ENCODE measurements at regions not wholly inside any gene's neighbourhood (a gene's known extent, or its start where the extent isn't known, plus 50 kb on each side); places are given as distances from the start of the nearest gene placed in this dataset.

DNA sequence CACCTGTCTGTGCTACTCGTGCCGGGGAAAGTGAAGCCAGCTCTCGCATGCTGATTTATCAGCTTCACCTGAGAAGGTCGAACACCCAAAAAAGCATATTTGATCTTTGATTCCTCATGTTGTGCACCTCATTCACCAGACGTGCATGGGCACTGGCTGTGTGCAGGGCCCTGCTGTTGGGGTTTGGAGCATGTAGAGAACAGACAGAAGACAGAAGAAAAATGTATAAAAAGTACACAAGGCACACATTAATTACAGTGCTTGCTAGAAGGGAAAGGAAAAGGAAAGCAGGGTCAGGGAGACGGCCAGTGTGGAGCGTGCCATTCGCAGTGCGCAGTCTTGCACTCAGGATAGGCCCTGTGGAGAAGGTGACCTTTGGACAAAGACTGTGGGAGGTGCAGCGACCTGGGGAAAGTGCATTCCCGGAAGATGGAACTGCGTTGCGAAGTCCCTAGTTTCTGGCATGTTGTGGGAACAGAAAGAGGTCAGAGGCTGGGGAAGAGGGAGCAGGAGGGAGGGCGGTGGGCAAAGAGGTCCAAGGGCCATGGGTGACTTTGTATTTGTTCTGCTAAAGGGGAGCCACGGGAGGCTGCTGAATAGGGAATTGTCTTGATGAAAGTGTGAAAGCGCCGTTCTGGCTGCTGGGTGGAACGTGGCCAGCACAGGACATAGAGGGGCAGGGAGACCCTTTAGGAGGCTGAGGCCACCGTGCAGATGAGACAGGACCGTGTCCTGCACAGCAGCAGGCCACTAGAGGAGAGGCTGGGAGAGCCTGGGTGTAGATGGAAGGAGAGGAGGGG is 232.8 kb downstream of the GLRX3 start:
- DNase-seq = no peak
- H3K9me3 ChIP-seq = no peaks in the 10 kb centered on the region
- no peak overlapping the region for H3K27ac ChIP-seq
- TF ChIP-seq POLR2A (IDR thresholded peaks at IDR 0.05) = no peak
- TF ChIP-seq, protein P1, sequence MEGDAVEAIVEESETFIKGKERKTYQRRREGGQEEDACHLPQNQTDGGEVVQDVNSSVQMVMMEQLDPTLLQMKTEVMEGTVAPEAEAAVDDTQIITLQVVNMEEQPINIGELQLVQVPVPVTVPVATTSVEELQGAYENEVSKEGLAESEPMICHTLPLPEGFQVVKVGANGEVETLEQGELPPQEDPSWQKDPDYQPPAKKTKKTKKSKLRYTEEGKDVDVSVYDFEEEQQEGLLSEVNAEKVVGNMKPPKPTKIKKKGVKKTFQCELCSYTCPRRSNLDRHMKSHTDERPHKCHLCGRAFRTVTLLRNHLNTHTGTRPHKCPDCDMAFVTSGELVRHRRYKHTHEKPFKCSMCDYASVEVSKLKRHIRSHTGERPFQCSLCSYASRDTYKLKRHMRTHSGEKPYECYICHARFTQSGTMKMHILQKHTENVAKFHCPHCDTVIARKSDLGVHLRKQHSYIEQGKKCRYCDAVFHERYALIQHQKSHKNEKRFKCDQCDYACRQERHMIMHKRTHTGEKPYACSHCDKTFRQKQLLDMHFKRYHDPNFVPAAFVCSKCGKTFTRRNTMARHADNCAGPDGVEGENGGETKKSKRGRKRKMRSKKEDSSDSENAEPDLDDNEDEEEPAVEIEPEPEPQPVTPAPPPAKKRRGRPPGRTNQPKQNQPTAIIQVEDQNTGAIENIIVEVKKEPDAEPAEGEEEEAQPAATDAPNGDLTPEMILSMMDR (IDR thresholded peaks at IDR 0.05) = no peak
- H3K4me1 ChIP-seq = no peaks in the 10 kb centered on the region
- H3K27me3 ChIP-seq = no peaks in the 10 kb centered on the region
- no peaks in the 10 kb centered on the region for H3K36me3 ChIP-seq
- no peak overlapping the region for H3K4me3 ChIP-seq

DNA sequence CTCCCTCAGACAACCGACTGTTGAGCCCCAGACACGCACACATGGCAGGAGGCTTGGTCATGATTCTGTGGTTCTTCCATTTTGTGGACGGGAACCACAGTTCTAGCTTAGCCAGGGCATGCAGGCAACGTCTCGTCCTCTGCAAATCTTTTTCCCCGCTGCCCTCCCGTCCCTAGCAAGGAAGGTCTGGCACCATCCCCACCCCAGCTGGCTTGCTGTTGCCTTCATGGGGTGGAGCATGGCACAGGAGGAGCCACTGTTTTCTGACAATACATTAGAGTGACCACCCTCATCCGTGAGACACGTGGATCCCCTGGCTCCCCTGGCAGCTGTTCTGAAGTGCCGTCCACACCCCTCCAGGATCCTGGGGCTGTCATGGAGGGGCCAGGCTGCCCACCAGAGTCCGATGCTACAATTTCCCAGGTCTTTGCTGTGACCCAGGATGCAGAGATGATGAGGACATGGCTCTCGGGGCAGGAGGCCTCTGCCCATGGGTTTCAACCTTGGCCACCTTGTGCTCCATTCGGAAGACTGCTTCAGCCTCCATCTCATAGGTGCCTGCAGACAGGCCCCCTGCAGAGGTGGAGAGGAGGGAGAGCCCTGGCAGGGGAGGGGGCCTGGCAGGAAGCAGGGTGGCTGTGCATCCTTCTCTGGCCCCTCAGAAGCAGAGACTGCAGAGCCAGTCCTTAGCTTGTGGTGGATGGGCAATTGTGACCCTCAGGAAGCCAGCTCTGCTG is 233.6 kb downstream of the GLRX3 start:
- no peaks in the 10 kb centered on the region for H3K27me3 ChIP-seq
- H3K9me3 ChIP-seq = no peaks in the 10 kb centered on the region
- no peak overlapping the region for H3K27ac ChIP-seq
- DNase-seq = no peak
- TF ChIP-seq, protein P1 (IDR thresholded peaks at IDR 0.05) = no peak
- no peak for TF ChIP-seq POLR2A (IDR thresholded peaks at IDR 0.05)
- H3K4me1 ChIP-seq = no peaks in the 10 kb centered on the region
- H3K4me3 ChIP-seq = no peak overlapping the region
- no peaks in the 10 kb centered on the region for H3K36me3 ChIP-seq

DNA sequence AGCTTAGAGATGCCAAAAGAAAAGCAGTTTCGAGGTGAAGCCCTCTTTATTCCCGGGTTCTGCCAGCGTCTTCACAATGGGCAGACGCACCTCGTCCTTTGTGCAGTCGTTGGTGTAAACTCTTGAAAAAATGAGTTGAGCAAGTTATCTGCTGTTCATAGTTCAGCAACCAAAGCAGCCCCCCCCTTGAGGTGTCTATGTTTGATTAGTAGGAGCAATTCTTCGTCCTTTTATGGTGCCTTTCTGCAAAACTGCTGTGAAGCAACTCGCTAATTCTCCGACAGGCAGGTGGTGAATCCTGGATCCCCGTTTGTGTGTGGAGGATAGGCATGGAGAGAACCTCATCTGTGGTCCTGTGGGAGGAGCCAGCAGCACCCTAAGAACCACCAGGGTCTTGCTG is 234.5 kb downstream of the GLRX3 start:
- H3K4me3 ChIP-seq = no peak overlapping the region
- DNase-seq = no peak
- TF ChIP-seq, protein P1 (IDR thresholded peaks at IDR 0.05) = no peak
- H3K36me3 ChIP-seq = no peaks in the 10 kb centered on the region
- no peaks in the 10 kb centered on the region for H3K27me3 ChIP-seq
- no peaks in the 10 kb centered on the region for H3K9me3 ChIP-seq
- no peak overlapping the region for H3K27ac ChIP-seq
- H3K4me1 ChIP-seq = no peaks in the 10 kb centered on the region

DNA sequence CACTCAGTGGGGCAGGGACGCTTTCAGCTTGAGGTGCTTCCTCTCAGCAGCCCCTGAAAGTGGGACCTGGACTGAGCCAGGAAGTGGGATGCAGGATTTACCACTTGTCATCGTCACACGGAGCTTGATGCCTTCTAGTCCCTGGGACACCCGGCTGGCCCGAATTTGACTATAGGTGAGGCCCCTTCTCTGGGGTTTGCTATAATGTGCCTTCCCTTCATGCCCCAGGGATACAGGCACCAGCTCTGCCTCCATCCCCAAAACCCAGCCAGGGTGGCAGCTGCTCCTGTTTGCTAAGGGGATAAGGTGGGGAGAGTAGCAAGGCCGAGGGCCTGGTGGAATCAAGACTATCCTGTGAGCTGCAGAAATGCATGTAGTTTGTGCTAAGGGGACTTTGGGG is 235.0 kb downstream of the GLRX3 start:
- H3K36me3 ChIP-seq = no peaks in the 10 kb centered on the region
- no peaks in the 10 kb centered on the region for H3K9me3 ChIP-seq
- H3K27me3 ChIP-seq = no peaks in the 10 kb centered on the region
- no peak overlapping the region for H3K27ac ChIP-seq
- no peak for DNase-seq
- H3K4me3 ChIP-seq = no peak overlapping the region
- no peaks in the 10 kb centered on the region for H3K4me1 ChIP-seq
- TF ChIP-seq, protein P1 (IDR thresholded peaks at IDR 0.05) = no peak
- no peak for TF ChIP-seq POLR2A (IDR thresholded peaks at IDR 0.05)

DNA sequence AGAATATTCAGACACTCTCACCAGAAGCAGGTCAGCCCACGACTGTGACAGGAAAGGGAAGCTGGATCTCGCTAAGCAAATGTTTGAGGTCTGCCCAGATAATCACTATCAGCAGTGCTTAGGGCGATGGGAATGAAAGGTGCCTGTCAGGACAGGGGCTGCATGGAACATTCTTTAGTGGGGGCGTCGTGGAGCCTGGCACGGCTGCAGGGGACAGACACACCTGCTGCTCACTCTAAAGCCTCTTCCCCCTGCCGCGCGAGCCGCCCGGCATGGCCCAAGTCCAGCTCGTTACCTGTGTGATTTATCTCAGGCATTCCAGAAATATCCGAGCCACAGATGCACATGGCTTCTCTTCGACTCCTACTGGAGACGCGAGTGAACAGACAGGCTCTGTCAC is 235.5 kb downstream of the GLRX3 start:
- no peaks in the 10 kb centered on the region for H3K4me1 ChIP-seq
- no peak for DNase-seq
- H3K4me3 ChIP-seq = no peak overlapping the region
- no peak overlapping the region for H3K27ac ChIP-seq
- no peaks in the 10 kb centered on the region for H3K9me3 ChIP-seq
- no peaks in the 10 kb centered on the region for H3K36me3 ChIP-seq
- TF ChIP-seq, protein P1 (IDR thresholded peaks at IDR 0.05) = no peak
- TF ChIP-seq POLR2A (IDR thresholded peaks at IDR 0.05) = no peak
- H3K27me3 ChIP-seq = no peaks in the 10 kb centered on the region

Data from Peyer's patch (tissue), 4 donors.